NCI-H526 (cell line): ENCODE measurements at regions not wholly inside any gene's neighbourhood (a gene's known extent, or its start where the extent isn't known, plus 50 kb on each side); places are given as distances from the start of the nearest gene placed in this dataset.
"Not testable (repeated sequence)": the region's sequence is repeated elsewhere in the genome, so short reads cannot be mapped to it uniquely, and the experiment has no call there.

Experiments used
- DNase-seq, 2 experiments: peaks; one replicate each; lab custom pipeline; 2025; lab: John Stamatoyannopoulos, UW

- DNase-seq, result no peak
Observed at GRCh38 chr3:4149296-4149695, 153.9 kb upstream of the SETMAR start.

GRCh38 chr3:4150816-4151215, 152.4 kb upstream of the SETMAR start:
- DNase-seq, result no peak

GRCh38 chr3:4151859-4152258, 151.3 kb upstream of the SETMAR start:
- no peak for DNase-seq

GRCh38 chr3:4153771-4154170, 149.4 kb upstream of the SETMAR start:
- no peak for DNase-seq

GRCh38 chr3:4158329-4158728, 144.8 kb upstream of the SETMAR start:
- DNase-seq, result no peak

- no peak for DNase-seq
Observed at GRCh38 chr3:4162096-4162495, 141.1 kb upstream of the SETMAR start.

- no peak for DNase-seq
Observed at GRCh38 chr3:4163011-4163410, 140.2 kb upstream of the SETMAR start.

GRCh38 chr3:4166540-4166939, 136.6 kb upstream of the SETMAR start:
- no peak for DNase-seq

GRCh38 chr3:4167230-4167629, 135.9 kb upstream of the SETMAR start:
- not testable (repeated sequence) for DNase-seq

- peak in 1 of 2 experiments; percentile 35 for DNase-seq
Observed at GRCh38 chr3:4174791-4175190, 128.4 kb upstream of the SETMAR start.

- DNase-seq, result no peak
Observed at GRCh38 chr3:4191971-4192370, 111.2 kb upstream of the SETMAR start.

- DNase-seq, result no peak
Observed at GRCh38 chr3:4195006-4195405, 108.2 kb upstream of the SETMAR start.

- no peak for DNase-seq
Observed at GRCh38 chr3:4196506-4197147, 106.5 kb upstream of the SETMAR start.

- DNase-seq, result no peak
Observed at GRCh38 chr3:4197670-4198069, 105.5 kb upstream of the SETMAR start.

- DNase-seq, result no peak
Observed at GRCh38 chr3:4198491-4198890, 104.7 kb upstream of the SETMAR start.

- not testable (repeated sequence) for DNase-seq
Observed at GRCh38 chr3:4204776-4205175, 98.4 kb upstream of the SETMAR start.

GRCh38 chr3:4207672-4208071, 95.5 kb upstream of the SETMAR start:
- DNase-seq, result no peak

GRCh38 chr3:4208556-4208955, 94.6 kb upstream of the SETMAR start:
- DNase-seq, result no peak

GRCh38 chr3:4211610-4212009, 91.6 kb upstream of the SETMAR start:
- no peak for DNase-seq

- DNase-seq, result not testable (repeated sequence)
Observed at GRCh38 chr3:4213420-4213819, 89.7 kb upstream of the SETMAR start.

GRCh38 chr3:4216974-4217373, 86.2 kb upstream of the SETMAR start:
- DNase-seq, result not testable (repeated sequence)

- no peak for DNase-seq
Observed at GRCh38 chr3:4218456-4219226, 84.5 kb upstream of the SETMAR start.

- no peak for DNase-seq
Observed at GRCh38 chr3:4219227-4219568, 84.0 kb upstream of the SETMAR start.

- no peak for DNase-seq
Observed at GRCh38 chr3:4220065-4220464, 83.1 kb upstream of the SETMAR start.
